Testis (tissue), 2 donors: ENCODE measurements at regions not wholly inside any gene's neighbourhood (a gene's known extent, or its start where the extent isn't known, plus 50 kb on each side); places are given as distances from the start of the nearest gene placed in this dataset.

Experiments
- DNase-seq: peaks from one replicate; pipeline ENCODE4 v3.0.0-alpha.2; 2019
- H3K27ac ChIP-seq, 2 donors: fragments of 200-600 bp; sonication (generic); one replicate each; pipeline ENCODE4 v1.5.1; 2019
- H3K27me3 ChIP-seq: fragments of 200-600 bp; sonication (generic); one replicate; pipeline ENCODE4 v1.5.1; 2019
- H3K36me3 ChIP-seq: fragments of 200-600 bp; sonication (generic); one replicate; pipeline ENCODE4 v1.5.1; 2017; ENCODE audit warnings: low read depth; ENCODE audit errors: missing control alignments
- H3K4me1 ChIP-seq: fragments of 200-600 bp; sonication (generic); one replicate; pipeline ENCODE4 v1.5.1; 2019
- H3K4me3 ChIP-seq, 2 donors: fragments of 200-600 bp; sonication (generic); one replicate each; pipeline ENCODE4 v1.5.1; 2017 to 2019
- H3K9me3 ChIP-seq: fragments of 200-600 bp; sonication (generic); one replicate; pipeline ENCODE4 v1.5.1; 2017
- POLR2A ChIP-seq: fragments of 450-650 bp; IDR thresholded peaks from one replicate; pipeline ENCODE4 v1.6.1; 2017; ENCODE audit warnings: antibody characterized with exemption, mild to moderate bottlenecking, moderate library complexity
- WGBS, 2 donors: methylation state at CpG; one replicate each; pipeline ENCODE4 v1.1.5; 2018; 5-methylcytosine and 5-hydroxymethylcytosine counted together
- intact Hi-C: fragments of 100-400 bp; cut with DNase I; formaldehyde crosslinking; loops from one replicate; pipeline ENCODE4 v1.15.1; 2023; ENCODE audit warnings: low total_unique reads
- TF ChIP-seq, protein P1 (sequence below), 3 experiments: fragments of 450-650 bp in 2 of 3; fragments of 200-600 bp in 1 of 3; sonication (generic) in 1 of 3; IDR thresholded peaks; one replicate each; pipeline ENCODE4 v1.5.1; 2016 to 2019; ENCODE audit warnings: antibody characterized with exemption in 3 of 3, mild to moderate bottlenecking in 2 of 3, moderate library complexity in 1 of 3

DNA sequence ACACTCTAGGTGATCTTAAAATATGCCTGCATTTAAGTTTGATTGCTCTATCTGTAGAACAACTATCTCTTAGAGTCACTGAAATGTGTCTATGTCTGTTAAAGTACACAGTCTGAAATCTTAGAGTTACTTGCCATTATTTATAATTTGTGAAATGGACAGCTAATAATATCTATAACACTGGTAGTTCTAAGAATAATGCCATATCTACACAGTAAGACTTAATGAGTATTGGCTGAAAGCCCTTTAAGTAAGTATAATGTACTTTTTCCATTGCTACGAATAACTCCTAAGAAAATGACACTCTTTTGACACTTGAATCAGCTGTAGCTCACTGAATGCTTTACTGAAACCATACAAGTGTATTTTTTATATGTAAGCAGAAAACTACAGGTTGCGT is 567.4 kb upstream of the PCDH15 start:
- Histone ChIP-seq H3K4me3 (no peak overlapping the region), H3K27ac (no peak overlapping the region), H3K27me3 (no peaks in the 10 kb centered on the region), H3K4me1 (no peaks in the 10 kb centered on the region), H3K9me3 (no peaks in the 10 kb centered on the region), H3K36me3 (no peaks in the 10 kb centered on the region)
- TF ChIP-seq POLR2A, result no peak
- TF ChIP-seq, protein P1, sequence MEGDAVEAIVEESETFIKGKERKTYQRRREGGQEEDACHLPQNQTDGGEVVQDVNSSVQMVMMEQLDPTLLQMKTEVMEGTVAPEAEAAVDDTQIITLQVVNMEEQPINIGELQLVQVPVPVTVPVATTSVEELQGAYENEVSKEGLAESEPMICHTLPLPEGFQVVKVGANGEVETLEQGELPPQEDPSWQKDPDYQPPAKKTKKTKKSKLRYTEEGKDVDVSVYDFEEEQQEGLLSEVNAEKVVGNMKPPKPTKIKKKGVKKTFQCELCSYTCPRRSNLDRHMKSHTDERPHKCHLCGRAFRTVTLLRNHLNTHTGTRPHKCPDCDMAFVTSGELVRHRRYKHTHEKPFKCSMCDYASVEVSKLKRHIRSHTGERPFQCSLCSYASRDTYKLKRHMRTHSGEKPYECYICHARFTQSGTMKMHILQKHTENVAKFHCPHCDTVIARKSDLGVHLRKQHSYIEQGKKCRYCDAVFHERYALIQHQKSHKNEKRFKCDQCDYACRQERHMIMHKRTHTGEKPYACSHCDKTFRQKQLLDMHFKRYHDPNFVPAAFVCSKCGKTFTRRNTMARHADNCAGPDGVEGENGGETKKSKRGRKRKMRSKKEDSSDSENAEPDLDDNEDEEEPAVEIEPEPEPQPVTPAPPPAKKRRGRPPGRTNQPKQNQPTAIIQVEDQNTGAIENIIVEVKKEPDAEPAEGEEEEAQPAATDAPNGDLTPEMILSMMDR (IDR thresholded peaks at IDR 0.05), result no peak
- no peak for DNase-seq
- WGBS, 2 donors, result 77 to 83% methylated on average over 2 of the region's 2 CpGs
- intact Hi-C loops, result no loop called here

DNA sequence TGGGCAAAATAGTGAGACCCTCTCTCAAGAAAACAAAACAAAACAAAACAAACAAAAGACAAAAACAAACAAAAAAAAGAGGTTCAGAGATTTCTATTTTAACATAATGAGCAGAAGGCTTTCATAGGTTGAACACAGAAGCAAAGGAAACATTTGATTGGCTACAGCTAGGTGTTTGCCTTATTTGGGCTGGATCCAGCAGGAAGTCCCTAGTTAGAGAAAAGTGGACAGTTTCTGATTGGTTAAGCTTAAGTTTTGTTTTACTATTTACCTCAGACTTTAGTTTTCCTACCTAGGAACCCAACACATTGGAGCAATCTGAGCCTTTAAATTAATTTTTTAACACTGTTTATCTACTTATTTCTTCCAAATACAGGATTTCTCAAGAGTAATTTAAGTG is 566.5 kb upstream of the PCDH15 start:
- intact Hi-C loops, result no loop called here
- H3K4me1 ChIP-seq, result no peaks in the 10 kb centered on the region
- H3K27ac ChIP-seq, result no peak overlapping the region
- no peak for DNase-seq
- TF ChIP-seq POLR2A, result no peak
- TF ChIP-seq, protein P1 (IDR thresholded peaks at IDR 0.05), result no peak
- H3K9me3 ChIP-seq, result no peaks in the 10 kb centered on the region
- no peak overlapping the region for H3K4me3 ChIP-seq
- no peaks in the 10 kb centered on the region for H3K27me3 ChIP-seq
- H3K36me3 ChIP-seq, result no peaks in the 10 kb centered on the region

DNA sequence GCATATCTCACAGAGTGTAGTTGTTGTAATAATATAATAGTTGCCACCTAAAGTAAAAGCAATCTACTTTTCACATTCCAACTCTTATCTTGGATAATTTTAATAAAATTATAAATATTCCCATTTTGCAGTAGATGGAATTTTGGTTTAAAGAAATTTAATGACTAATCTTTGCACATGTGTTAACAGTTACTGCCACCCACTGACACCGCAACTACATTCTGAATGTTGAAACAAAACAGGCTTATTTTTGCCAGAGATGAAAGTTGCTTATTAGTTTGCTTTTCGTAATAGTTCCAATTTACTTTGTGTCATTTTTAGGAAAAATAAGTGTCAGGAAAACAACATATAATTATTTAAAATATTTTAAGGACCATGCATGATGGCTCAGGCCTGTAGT is 557.5 kb upstream of the PCDH15 start:
- Histone ChIP-seq H3K4me1 (no peaks in the 10 kb centered on the region), H3K4me3 (no peak overlapping the region), H3K27me3 (no peaks in the 10 kb centered on the region), H3K36me3 (no peaks in the 10 kb centered on the region), H3K27ac (no peak overlapping the region), H3K9me3 (no peaks in the 10 kb centered on the region)
- no peak for DNase-seq
- 90 to 97% methylated on average over 2 of the region's 2 CpGs for WGBS, 2 donors
- no peak for TF ChIP-seq POLR2A
- TF ChIP-seq, protein P1 (IDR thresholded peaks at IDR 0.05), result no peak
- intact Hi-C loops, result no loop called here

DNA sequence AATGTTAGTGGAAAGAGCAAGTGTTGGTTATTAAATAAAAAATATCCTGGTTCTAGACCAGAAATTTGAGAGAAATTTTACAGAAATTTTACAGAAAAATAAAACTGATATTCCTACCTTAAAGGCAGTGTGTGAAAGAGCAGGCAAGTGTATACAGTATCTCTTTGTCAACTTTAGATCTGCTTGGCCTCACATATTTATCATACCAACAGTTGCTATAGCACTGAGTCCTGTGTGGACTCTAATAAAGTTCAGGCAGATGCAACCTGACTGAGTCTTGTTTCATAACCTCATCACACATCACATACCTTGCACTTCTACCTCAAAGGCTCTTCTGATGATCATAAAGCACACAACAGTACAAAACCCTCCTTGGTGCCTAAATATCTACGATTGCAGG is 552.4 kb upstream of the PCDH15 start:
- Histone ChIP-seq H3K27ac (no peak overlapping the region), H3K36me3 (no peaks in the 10 kb centered on the region), H3K4me3 (no peak overlapping the region), H3K27me3 (no peaks in the 10 kb centered on the region), H3K4me1 (no peaks in the 10 kb centered on the region), H3K9me3 (no peaks in the 10 kb centered on the region)
- 87 to 88% methylated on average over 1 of the region's 1 CpG for WGBS, 2 donors
- DNase-seq, result no peak
- no peak for TF ChIP-seq POLR2A
- TF ChIP-seq, protein P1 (IDR thresholded peaks at IDR 0.05), result no peak
- intact Hi-C loops, result no loop called here

DNA sequence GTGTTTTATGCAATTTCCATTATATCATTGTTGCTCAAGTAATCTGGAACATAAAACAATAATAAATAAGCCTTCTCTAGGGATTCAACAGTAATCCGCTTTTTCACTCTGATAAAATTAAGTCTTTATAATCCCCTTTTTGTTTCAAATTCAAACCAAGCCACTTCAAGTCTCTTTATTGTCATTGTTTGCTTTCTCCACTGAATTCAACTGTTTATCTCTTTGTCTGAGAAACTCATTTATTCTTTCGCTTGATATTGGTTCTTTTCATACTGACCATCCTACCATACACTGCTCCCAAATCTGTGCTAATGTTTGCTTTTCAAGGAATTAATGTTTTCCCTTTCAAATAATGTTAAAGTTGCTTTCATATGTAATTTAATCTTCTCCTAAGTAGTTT is 550.4 kb upstream of the PCDH15 start:
- TF ChIP-seq, protein P1 (IDR thresholded peaks at IDR 0.05), result no peak
- TF ChIP-seq POLR2A, result no peak
- H3K4me1 ChIP-seq, result no peaks in the 10 kb centered on the region
- H3K27me3 ChIP-seq, result no peaks in the 10 kb centered on the region
- intact Hi-C loops, result no loop called here
- 59 to 83% methylated on average over 2 of the region's 2 CpGs for WGBS, 2 donors
- no peaks in the 10 kb centered on the region for H3K9me3 ChIP-seq
- H3K4me3 ChIP-seq, result no peak overlapping the region
- no peak overlapping the region for H3K27ac ChIP-seq
- no peak for DNase-seq
- no peaks in the 10 kb centered on the region for H3K36me3 ChIP-seq
